NCI-H128 (cell line): ENCODE measurements at regions not wholly inside any gene's neighbourhood (a gene's known extent, or its start where the extent isn't known, plus 50 kb on each side); places are given as distances from the start of the nearest gene placed in this dataset.
"Not testable (repeated sequence)": the region's sequence is repeated elsewhere in the genome, so short reads cannot be mapped to it uniquely, and the experiment has no call there.

Experiments used
- DNase-seq: peaks from one replicate; lab custom pipeline; 2025; ENCODE audit not compliant: unreplicated experiment; lab: John Stamatoyannopoulos, UW

GRCh38 chr2:194095359-194095758, 1561.7 kb upstream of the SLC39A10 start:
- no peak for DNase-seq

- no peak for DNase-seq
These were observed 1566.6 kb upstream of the SLC39A10 start for GRCh38 chr2:194090251-194090905.

GRCh38 chr2:194087089-194087958, 1569.7 kb upstream of the SLC39A10 start:
- no peak for DNase-seq

GRCh38 chr2:194086129-194086528, 1570.9 kb upstream of the SLC39A10 start:
- no peak for DNase-seq

- no peak for DNase-seq
These were observed 1577.0 kb upstream of the SLC39A10 start for GRCh38 chr2:194079989-194080388.

- DNase-seq = no peak
These were observed 1579.7 kb upstream of the SLC39A10 start for GRCh38 chr2:194077366-194077765.

- no peak for DNase-seq
These were observed 1594.6 kb upstream of the SLC39A10 start for GRCh38 chr2:194062401-194062800.

- no peak for DNase-seq
These were observed 1596.8 kb upstream of the SLC39A10 start for GRCh38 chr2:194060269-194060668.

GRCh38 chr2:194054313-194054712, 1602.7 kb upstream of the SLC39A10 start:
- DNase-seq = no peak

GRCh38 chr2:194044321-194044720, 1612.7 kb upstream of the SLC39A10 start:
- DNase-seq = no peak

- DNase-seq = not testable (repeated sequence)
These were observed 1635.9 kb upstream of the SLC39A10 start for GRCh38 chr2:194021130-194021529.

GRCh38 chr2:194020155-194020554, 1636.9 kb upstream of the SLC39A10 start:
- no peak for DNase-seq

GRCh38 chr2:194015751-194016150, 1641.3 kb upstream of the SLC39A10 start:
- DNase-seq = no peak

GRCh38 chr2:194014639-194015038, 1642.4 kb upstream of the SLC39A10 start:
- DNase-seq = no peak

- DNase-seq = no peak
These were observed 1652.3 kb upstream of the SLC39A10 start for GRCh38 chr2:194004590-194005206.

GRCh38 chr2:194003911-194004310, 1653.1 kb upstream of the SLC39A10 start:
- DNase-seq = no peak

GRCh38 chr2:194002699-194003368, 1654.2 kb upstream of the SLC39A10 start:
- DNase-seq = no peak

- DNase-seq = no peak
These were observed 1666.2 kb upstream of the SLC39A10 start for GRCh38 chr2:193990868-193991267.

GRCh38 chr2:193989645-193990044, 1667.4 kb upstream of the SLC39A10 start:
- DNase-seq = no peak

GRCh38 chr2:193988784-193989183, 1668.2 kb upstream of the SLC39A10 start:
- DNase-seq = no peak

GRCh38 chr2:193985272-193985671, 1671.8 kb upstream of the SLC39A10 start:
- no peak for DNase-seq
